Left lung (tissue), 4 donors: ENCODE measurements at regions not wholly inside any gene's neighbourhood (a gene's known extent, or its start where the extent isn't known, plus 50 kb on each side); places are given as distances from the start of the nearest gene placed in this dataset.

Source experiments
- ATAC-seq: fragments of 200-7000 bp; cut with Tn5 transposase; one replicate; pipeline ENCODE4 v1.9.1; 2020; ENCODE audit warnings: moderate library complexity
- DNase-seq, 4 donors: peaks; one replicate each; pipeline ENCODE4 v3.0.0-alpha.2; 2013 to 2020
- H3K27ac ChIP-seq, 2 donors: fragments of 200-600 bp; sonication (generic) in 1 of 2; one replicate each; pipeline versions ENCODE4 v1.5.0 to v1.8.0; 2020 to 2021
- H3K27me3 ChIP-seq, 2 donors: fragments of 200-600 bp; sonication (generic) in 1 of 2; one replicate each; pipeline versions ENCODE4 v1.5.0 to v1.8.0; 2020 to 2021
- H3K36me3 ChIP-seq, 2 donors: fragments of 200-600 bp; sonication (generic) in 1 of 2; one replicate each; pipeline versions ENCODE4 v1.5.0 to v1.8.0; 2020 to 2021
- H3K4me1 ChIP-seq, 2 donors: fragments of 200-600 bp; one replicate each; pipeline ENCODE4 v1.8.0; 2021
- H3K4me3 ChIP-seq, 2 donors: fragments of 200-600 bp; sonication (generic) in 1 of 2; one replicate each; pipeline versions ENCODE4 v1.5.0 to v1.8.0; 2020 to 2021; ENCODE audit warnings: mild to moderate bottlenecking in 1 of 2
- H3K9me3 ChIP-seq, 2 donors: fragments of 200-600 bp; sonication (generic) in 1 of 2; one replicate each; pipeline versions ENCODE4 v1.5.0 to v1.8.0; 2020 to 2021
- intact Hi-C, 2 donors: fragments of 100-400 bp; cut with DNase I; formaldehyde crosslinking; loops; one replicate each; pipeline versions ENCODE4 v1.11.2 to v1.14.2; 2022
- TF ChIP-seq, protein P1 (sequence below), 2 donors: fragments of 200-600 bp; sonication (generic) in 1 of 2; IDR thresholded peaks; one replicate each; pipeline versions ENCODE4 v1.5.0 to v1.8.0; 2021; ENCODE audit warnings: antibody characterized with exemption in 2 of 2
- donor health status: DM: no; HTN: yes; CAD: no.
- donor health status: DM: no; HTN: no; CAD: no.

DNA sequence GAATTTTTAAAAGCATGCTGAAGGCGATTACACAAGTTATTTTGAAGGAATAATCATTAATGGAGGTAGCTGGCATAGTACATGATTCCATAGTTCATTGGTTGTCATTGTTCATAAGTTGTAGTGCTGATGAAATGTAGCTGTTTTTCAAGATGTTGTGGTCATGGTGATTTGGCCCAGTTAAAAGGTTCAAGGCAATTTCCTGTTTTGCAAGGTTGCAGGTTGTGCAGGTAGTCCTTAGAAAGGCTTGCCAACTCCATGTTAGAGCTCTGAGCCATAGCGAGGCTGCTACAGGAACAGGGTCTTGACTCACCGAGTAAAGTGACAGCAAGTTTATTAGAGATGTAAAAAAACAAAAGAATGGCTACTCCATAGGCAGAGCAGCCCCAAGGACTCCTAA, 95.8 kb upstream of the CHORDC1 start:
- intact Hi-C loops = no loop called here
- no peak for ATAC-seq
- Histone ChIP-seq H3K36me3 (no peaks in the 10 kb centered on the region), H3K27me3 (no peaks in the 10 kb centered on the region), H3K27ac (no peak overlapping the region), H3K9me3 (peaks cover 0 to 4% of the 10 kb centered on the region in 2 donors), H3K4me1 (no peaks in the 10 kb centered on the region), H3K4me3 (no peak overlapping the region)
- TF ChIP-seq, protein P1, sequence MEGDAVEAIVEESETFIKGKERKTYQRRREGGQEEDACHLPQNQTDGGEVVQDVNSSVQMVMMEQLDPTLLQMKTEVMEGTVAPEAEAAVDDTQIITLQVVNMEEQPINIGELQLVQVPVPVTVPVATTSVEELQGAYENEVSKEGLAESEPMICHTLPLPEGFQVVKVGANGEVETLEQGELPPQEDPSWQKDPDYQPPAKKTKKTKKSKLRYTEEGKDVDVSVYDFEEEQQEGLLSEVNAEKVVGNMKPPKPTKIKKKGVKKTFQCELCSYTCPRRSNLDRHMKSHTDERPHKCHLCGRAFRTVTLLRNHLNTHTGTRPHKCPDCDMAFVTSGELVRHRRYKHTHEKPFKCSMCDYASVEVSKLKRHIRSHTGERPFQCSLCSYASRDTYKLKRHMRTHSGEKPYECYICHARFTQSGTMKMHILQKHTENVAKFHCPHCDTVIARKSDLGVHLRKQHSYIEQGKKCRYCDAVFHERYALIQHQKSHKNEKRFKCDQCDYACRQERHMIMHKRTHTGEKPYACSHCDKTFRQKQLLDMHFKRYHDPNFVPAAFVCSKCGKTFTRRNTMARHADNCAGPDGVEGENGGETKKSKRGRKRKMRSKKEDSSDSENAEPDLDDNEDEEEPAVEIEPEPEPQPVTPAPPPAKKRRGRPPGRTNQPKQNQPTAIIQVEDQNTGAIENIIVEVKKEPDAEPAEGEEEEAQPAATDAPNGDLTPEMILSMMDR (IDR thresholded peaks at IDR 0.05) = no peak
- no peak for DNase-seq

DNA sequence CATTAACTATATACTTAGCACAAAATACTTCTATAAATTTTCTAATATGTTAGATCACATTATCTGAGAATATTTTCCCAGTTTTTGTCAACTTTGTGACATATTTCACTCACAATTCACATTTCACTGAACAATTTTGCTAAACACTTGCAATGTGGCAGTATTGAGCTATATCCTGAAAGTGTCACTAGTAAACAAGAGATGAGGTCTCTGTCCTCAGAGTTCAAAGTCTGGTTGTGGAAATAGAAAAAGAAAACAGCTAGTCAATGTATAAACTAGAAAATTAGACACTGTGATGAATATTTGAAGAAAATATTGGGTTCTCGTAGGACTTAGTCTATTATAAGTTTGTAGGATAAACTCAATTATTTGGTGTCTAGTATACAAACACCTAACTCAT, 87.4 kb upstream of the CHORDC1 start:
- DNase-seq (no peak), ATAC-seq (no peak)
- TF ChIP-seq, protein P1 (IDR thresholded peaks at IDR 0.05) = no peak
- peaks cover 0 to 3% of the 10 kb centered on the region in 2 donors for H3K9me3 ChIP-seq
- H3K27ac ChIP-seq = no peak overlapping the region
- H3K27me3 ChIP-seq = no peaks in the 10 kb centered on the region
- no peak overlapping the region for H3K4me3 ChIP-seq
- intact Hi-C loops = no loop called here
- H3K36me3 ChIP-seq = no peaks in the 10 kb centered on the region
- H3K4me1 ChIP-seq = no peaks in the 10 kb centered on the region

DNA sequence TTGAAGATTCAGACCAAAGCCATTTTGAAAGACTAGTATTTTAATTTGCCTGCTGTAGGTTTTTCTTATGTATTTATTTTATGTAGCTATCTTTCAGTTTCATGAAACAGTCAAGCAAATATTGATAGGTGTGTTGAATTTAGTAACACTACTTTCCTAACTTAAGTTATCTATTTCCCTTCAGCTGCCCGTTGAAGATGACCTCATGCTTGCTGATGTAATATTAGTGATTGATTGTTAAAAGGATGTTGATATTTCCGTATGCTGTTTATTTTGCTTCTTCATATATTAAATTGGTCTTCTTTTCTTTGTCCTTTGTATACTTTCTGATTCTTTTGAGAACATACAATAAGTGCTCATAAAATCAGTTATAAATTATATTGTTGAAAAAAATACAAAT, 86.8 kb upstream of the CHORDC1 start:
- intact Hi-C loops = no loop called here
- peaks cover 0 to 3% of the 10 kb centered on the region in 2 donors for H3K9me3 ChIP-seq
- ATAC-seq (no peak), DNase-seq (no peak)
- no peaks in the 10 kb centered on the region for H3K4me1 ChIP-seq
- no peak overlapping the region for H3K27ac ChIP-seq
- TF ChIP-seq, protein P1 (IDR thresholded peaks at IDR 0.05) = no peak
- H3K4me3 ChIP-seq = no peak overlapping the region
- H3K36me3 ChIP-seq = no peaks in the 10 kb centered on the region
- no peaks in the 10 kb centered on the region for H3K27me3 ChIP-seq

DNA sequence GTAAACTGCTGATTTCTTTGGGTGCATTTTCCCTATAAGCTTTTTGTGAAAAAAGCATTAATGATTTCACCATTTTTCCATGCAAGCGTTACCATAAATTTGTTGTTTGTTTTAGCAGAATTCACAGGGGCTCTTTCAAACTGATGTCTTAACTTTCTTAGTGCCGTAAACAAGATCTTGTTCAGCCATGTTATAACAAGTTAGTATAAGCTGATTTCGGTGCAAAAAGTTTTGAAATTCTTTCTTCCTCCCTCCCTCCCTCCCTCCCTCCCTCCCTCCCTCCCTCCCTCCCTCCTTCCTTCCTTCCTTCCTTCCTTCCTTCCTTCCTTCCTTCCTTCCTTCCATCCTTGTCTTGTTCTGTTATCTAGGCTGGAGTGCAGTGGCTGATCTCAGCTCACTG, 71.7 kb upstream of the CHORDC1 start:
- Histone ChIP-seq H3K27ac (no peak overlapping the region), H3K4me1 (no peaks in the 10 kb centered on the region), H3K9me3 (no peaks in the 10 kb centered on the region), H3K4me3 (no peak overlapping the region), H3K36me3 (no peaks in the 10 kb centered on the region), H3K27me3 (no peaks in the 10 kb centered on the region)
- TF ChIP-seq, protein P1 (IDR thresholded peaks at IDR 0.05) = no peak
- ATAC-seq = no peak
- DNase-seq = no peak
- intact Hi-C loops = no loop called here

GRCh38 chr11:90294091-90294490, 71.2 kb upstream of the CHORDC1 start:
- Histone ChIP-seq H3K27me3 (no peaks in the 10 kb centered on the region), H3K4me3 (no peak overlapping the region), H3K4me1 (no peaks in the 10 kb centered on the region), H3K36me3 (no peaks in the 10 kb centered on the region), H3K9me3 (no peaks in the 10 kb centered on the region), H3K27ac (no peak overlapping the region)
- DNase-seq (no peak), ATAC-seq (no peak)
- intact Hi-C loops = no loop called here
- TF ChIP-seq, protein P1 (IDR thresholded peaks at IDR 0.05) = no peak
